ENCODE measurements at regions not wholly inside any gene's neighbourhood (a gene's known extent, or its start where the extent isn't known, plus 50 kb on each side); places are given as distances from the start of the nearest gene placed in this dataset.

GRCh38 chr13:103803349-103803748 lies 737.1 kb upstream of the SLC10A2 start (continued):
- TF ChIP-seq ZNF331 (CRISPR knock-in tag; IDR thresholded peaks at IDR 0.05; ENCODE audit: low read depth) (no peak), POLR2AphosphoS5 (IDR thresholded peaks at IDR 0.05; ENCODE audit: low read depth) (no peak), REST (IDR thresholded peaks at IDR 0.05; ENCODE audit: unreplicated experiment) (no peak), NANOG (IDR thresholded peaks at IDR 0.05; ENCODE audit: borderline replicate concordance) (no peak), ZNF114 (CRISPR knock-in tag; IDR thresholded peaks at IDR 0.05) (no peak), EZH2 (IDR thresholded peaks at IDR 0.05; ENCODE audit: low read depth, unreplicated experiment) (no peak)

GRCh38 chr13:103799028-103799427 lies 732.8 kb upstream of the SLC10A2 start:
- Histone ChIP-seq H3K27ac (ENCODE audit: low read depth) (no peak overlapping the region), H3K36me3 (ENCODE audit: insufficient read depth) (no peaks in the 10 kb centered on the region), H3K79me2 (replicated peaks; ENCODE audit: insufficient read depth) (no peaks in the 10 kb centered on the region), H3K4me2 (no peak overlapping the region), H3K4me3 (no peak overlapping the region), H2AFZ (no peak overlapping the region), H3K9me2 (ENCODE audit: insufficient read depth) (no peaks in the 10 kb centered on the region), H3K27me3 (ENCODE audit: insufficient read depth) (no peaks in the 10 kb centered on the region), H3F3A (replicated peaks; ENCODE audit: low read depth) (no peaks in the 10 kb centered on the region), H4K20me1 (replicated peaks; ENCODE audit: insufficient read depth) (no peaks in the 10 kb centered on the region), H3K4me1 (ENCODE audit: insufficient read depth) (no peaks in the 10 kb centered on the region)
- no peaks in the 10 kb centered on the region for H3K36me3 Mint-ChIP-seq (ENCODE audit: low read depth)
- no peaks in the 10 kb centered on the region for H3K4me1 Mint-ChIP-seq
- TF ChIP-seq ETS1 (IDR thresholded peaks at IDR 0.05) (no peak), CTCF (conservative IDR thresholded peaks at IDR 0.05; ENCODE audit: low read depth in 2 of 2) (peak in 1 of 2 experiments; percentile 21; a peak in 1 of 4 replicates)
- no peak overlapping the region for H3K27ac Mint-ChIP-seq
- DNase-seq (ENCODE audit: low spot score) = no peak
- no peak overlapping the region for H3K4me3 Mint-ChIP-seq
- H3K27me3 Mint-ChIP-seq (ENCODE audit: insufficient read depth, low read depth, poor library complexity) = no peaks in the 10 kb centered on the region
- ATAC-seq = no peak
- no peaks in the 10 kb centered on the region for H3K9me3 Mint-ChIP-seq

Measured in GM23338 (cell line).